ENCODE measurements at regions not wholly inside any gene's neighbourhood (a gene's known extent, or its start where the extent isn't known, plus 50 kb on each side); places are given as distances from the start of the nearest gene placed in this dataset.
"Not testable (repeated sequence)": the region's sequence is repeated elsewhere in the genome, so short reads cannot be mapped to it uniquely, and the experiment has no call there.

DNA sequence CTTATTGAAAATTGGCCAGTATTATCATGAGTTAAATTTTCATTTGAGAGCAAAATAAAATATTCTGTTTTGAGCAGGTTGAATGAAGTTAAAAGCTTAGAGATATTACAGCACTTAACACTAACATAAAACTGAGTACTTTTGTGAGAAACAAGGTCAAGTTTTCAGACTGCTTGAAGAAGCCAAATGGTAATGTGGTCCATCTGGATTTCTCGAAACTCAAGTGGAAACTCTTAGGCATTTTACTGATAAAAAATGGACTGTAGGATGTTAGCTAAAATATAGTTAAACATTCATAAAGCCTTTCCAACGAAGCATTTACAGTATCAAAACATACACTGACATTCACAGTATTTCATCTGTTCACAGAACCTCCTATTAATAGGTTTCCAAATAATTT lies 528.1 kb upstream of the SEMA3D start:
- no peak for DNase-seq (ENCODE audit: low spot score)

DNA sequence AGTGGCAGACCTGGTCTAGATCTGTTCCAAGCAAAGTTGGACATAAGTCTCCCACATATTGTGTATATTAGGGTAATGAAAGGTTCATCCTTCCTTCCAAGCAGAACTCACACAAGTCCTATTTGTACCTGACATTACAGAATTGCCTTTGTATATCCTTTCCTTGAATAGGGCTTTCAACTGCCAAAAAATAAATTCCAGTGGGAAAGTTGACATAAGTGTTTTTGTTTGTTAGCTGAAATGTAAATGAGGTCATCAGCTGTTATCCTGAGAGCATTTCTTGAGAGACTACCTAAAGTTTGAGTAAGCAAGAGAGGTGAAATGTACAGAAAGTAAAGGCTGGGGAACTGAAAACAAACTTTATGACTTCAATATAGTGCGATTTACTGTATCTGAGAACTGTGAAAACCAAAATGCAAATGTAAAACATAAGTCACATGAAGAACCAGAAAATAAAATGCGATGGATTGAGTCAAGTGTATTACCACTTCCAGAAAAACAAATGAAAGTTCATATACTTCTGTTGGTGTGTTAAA lies 527.3 kb upstream of the SEMA3D start:
- DNase-seq (ENCODE audit: low spot score) = no peak

DNA sequence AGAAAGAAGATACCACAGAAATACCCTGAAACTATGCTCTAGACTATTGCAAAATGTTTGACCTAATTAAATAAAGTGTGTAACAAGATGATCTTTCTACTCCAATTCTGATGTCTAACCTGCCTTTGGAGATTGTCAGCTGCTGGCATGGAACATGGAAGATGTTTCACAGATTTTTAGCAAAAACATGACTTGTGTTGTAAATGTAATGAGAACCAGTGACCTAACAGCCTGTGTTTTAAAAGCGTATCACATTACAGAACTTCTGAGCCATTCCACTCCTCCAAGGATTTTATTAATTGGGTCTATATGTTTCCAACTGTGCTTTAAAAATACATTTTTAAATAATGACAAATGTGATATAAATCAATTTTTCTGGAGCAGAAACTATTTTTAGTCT lies 526.3 kb upstream of the SEMA3D start:
- no peak for DNase-seq (ENCODE audit: low spot score)

DNA sequence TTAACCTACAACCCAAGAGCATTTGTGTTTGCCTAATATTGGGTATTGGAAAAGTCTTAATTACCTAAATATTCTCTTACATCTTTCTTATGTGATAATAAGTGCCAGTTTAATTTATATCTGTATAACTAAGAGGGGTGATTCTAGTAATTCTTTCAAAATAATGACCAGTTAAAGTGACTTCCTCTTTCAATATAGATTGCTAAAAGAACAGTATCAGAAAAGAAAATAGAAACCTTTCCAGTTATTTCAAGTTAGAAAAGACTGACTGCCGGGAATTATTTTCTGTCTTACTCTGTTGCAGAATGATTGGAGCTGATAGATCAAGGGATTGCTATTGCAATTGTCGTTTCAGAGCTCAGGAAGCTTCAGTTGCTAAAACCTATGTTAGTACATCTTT lies 525.0 kb upstream of the SEMA3D start:
- no peak for DNase-seq (ENCODE audit: low spot score)

DNA sequence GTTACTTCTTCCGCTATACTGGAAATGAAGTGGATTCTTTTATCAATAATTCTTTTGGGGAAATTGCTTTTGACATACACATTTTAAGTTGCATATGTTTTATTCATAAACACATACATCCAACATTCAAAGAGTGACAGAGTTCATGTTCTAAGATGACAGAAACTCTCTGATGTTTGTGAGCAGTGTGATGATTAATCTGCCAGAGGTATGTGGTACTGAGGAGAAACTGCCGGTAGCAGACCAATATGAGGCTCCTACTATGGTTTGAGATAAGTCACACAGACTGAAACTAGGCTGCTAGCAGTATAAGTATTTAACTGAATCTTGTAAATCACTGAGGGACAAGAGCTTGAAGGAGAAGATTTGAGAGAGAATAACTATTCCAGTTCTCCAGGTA lies 524.1 kb upstream of the SEMA3D start:
- no peak for DNase-seq (ENCODE audit: low spot score)

DNA sequence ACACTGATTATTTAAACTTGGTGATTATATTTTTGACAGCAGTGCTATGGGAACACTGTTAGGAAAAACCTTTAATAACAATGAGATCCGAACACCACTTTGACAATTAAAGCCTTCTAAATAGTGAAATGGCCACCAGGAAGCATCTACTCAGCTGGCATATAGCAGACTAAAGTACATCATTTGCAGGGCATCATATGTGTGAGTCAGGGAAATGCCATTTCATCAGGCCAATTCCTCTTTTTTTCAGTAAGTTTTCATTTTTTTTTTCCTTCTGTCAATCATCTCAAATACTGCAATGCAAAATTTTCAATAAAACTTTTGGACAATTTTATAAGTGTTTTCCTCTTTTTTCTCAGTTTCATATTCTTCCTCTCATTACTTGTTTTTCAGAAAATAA lies 521.4 kb upstream of the SEMA3D start:
- no peak for DNase-seq (ENCODE audit: low spot score)

DNA sequence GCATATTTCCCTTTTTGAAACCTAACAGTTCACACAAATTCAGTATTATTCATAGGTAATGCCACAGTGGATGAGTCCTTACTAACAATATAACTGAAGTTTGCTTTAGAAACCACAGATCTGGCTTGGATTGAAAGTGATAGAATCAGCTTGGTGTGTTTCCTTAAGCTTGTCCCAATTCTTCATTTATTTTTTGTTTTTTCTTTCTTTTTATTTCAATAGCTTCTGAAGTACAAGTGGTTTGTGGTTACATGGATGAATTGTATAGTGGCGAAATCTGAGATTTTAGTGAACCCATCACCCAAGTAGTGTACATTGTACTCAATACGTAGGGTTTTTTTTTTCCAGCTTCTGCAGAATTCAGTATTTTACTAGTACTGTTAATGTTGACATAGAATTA lies 518.2 kb upstream of the SEMA3D start:
- DNase-seq (ENCODE audit: low spot score) = no peak

DNA sequence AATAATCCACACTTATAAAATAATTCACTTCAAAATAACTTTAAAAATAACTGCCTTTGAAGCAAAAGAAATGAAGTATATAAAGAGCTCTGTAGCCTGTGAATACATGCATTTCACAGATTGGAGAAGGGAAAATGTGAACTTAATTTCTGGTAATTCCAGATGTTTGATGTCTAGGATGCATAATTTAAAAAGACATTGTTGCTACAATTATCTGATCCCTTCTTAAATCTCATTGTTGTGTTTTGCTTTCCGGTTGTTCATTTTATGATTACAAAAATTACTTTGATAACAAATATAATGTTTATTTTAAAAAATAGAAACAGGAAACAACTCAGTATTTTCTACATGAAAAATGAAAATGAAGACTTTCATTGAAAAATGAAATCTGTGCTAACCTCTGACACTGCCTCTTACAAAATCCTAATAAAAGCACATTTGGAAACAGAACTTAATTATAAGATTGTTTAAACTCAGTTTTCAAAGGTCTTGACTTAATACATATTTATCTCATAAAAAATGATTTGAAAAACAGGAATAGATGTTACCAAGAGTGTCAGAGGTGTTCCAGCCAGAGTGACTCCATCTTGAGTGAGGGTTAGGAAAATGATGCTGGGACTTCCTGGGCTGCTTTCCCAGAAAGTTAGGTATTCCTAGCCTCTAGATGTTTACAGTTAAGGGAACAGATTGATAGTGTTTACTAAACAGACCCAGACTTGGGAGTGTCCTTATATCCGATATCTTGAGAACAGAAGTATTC lies 516.6 kb upstream of the SEMA3D start:
- DNase-seq (ENCODE audit: low spot score) = no peak

DNA sequence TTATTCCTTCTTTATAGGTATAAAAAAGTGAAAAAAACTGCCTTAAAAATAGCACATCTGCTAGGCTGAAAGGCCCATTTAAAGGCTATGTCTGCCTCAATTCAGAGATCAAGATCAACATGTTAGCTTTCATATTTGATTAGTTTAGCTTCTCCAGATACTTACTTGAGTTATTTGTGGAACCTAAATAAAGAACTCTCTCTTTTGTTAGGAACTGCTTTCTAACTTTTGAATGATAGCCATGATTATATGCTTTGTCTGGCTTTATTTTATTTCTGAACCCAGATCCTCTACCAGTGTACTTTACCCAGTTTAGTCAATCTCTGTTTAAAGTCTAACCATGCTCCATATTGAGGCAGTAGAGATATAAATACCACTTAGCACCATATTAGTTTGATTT lies 515.5 kb upstream of the SEMA3D start:
- no peak for DNase-seq (ENCODE audit: low spot score)

DNA sequence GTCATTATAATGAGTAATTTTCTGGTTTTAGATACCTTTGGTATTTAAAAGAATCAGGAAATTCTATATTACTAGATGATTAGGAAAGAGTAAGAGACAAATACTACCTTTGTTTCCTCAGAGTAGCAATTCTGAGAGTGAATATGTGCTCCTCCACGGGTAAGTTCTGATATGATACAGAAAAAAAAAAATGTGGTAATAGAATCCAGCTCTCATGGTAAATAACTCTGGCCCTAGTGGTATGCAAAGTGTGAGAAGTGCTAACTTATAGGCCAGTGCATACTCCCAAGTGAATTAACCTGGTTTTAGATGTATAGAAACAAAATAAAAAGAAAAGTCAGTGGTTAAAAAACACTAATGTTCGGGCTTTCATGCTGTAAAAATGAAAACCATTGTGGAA lies 512.6 kb upstream of the SEMA3D start:
- DNase-seq (ENCODE audit: low spot score) = no peak

DNA sequence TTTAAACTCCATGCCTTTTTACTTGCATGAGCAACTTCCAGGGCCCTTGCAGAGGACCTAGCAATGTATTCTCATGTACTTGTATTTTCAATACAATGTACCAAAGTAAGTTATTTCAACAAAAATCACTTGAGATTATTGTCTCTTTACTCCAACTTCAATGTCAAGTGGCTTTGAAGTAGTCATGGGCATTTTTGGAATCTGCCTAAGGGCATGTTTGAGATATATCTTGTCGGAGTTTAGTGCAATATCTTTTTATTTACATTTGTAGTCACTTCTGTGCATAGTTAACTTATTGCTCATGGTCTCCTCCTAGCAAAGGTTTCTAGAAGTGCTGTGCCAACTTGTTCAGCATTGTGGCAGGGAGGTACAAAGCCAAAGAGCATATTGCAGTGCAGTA lies 508.7 kb upstream of the SEMA3D start:
- no peak for DNase-seq (ENCODE audit: low spot score)

DNA sequence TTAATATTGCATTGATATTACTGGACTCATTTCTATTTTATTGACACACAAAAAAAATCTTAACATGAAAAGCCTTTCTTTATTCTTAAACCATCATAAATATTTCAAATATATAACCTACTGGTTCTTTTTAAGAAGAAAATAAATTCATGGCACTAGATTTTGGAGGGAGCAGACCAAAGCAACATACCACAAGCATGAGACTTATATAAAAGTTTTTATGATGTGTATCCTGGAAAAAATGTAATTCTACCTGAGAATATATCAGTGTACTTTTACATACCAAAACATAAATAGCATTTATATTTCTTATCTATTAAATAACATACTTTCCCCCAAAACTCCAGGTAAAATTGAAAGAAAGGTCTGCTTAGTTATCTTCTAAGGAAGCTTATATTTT lies 508.2 kb upstream of the SEMA3D start:
- no peak for DNase-seq (ENCODE audit: low spot score)

DNA sequence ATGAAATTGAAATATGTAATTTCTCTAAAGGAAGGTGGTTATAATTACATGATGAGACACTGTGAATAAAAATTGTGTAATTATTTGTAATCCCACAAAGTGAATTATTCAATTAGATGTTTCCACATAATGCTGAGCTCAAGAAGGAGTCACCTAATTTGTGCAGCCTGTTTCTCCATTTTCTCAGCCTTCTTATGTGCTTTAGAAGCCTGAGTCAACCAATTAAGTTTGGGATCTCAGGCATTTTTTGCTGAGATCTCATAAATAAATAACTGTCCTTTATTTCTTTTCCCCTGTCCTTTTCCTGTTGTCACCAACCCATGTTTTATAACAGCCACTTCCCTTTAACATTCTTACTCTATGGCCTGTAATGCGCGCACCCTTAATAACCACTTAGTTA lies 506.5 kb upstream of the SEMA3D start:
- no peak for DNase-seq (ENCODE audit: low spot score)

DNA sequence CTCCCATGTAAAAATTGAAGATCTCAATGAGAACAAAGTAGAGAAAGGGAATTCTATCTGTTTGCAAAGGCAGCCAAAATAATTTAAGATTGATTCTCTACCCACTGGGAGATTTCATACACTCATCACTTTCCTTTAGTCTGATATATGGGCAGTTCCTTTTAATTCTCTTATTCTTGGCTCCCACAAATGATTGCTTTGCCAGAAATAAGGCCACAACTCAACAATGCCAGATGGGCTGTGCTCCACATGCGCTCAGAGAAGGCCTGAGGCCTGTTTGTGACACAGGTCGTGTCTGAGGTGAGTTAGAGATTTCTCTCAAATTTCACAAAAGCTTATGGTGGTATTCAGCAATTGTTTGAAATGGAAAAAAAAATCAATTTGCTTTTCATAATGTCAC lies 501.9 kb upstream of the SEMA3D start:
- DNase-seq (ENCODE audit: low spot score) = no peak

DNA sequence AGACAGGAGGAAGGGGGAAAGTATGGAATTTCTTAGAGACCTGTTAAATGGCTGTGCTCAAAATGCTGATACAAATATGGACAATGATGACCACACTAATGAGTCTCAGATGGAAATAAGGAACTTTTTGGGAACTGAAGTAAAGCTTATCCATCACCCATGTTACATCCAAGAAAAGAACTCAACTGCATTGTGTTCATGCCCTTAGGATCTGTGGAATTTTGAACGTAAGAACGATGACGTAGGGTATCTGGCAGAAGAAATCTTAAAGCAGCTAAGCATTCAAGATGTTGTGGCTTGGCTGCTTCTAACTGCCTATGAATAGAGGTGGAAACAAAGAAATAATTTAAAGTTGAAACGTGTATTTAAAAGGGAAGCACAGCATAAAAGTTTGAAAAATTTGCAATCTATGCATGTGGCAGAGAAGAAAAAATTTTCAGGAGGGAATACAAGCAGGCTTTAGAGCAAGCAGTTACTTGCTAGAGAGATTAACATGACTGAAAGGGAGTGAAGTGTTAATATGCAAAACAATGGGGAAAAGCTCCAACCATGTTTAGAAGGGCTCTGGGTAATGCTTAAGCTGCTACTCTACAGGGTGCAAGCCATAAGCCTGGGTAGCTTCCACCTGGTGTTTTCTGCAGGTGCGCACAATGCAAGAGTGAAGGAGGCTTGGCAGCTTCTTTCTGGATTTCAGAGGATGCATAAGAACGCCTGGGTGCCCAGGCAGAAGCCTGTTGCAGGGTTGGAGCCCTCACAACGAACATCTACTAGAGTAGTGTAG lies 499.7 kb upstream of the SEMA3D start:
- DNase-seq (ENCODE audit: low spot score) = no peak

DNA sequence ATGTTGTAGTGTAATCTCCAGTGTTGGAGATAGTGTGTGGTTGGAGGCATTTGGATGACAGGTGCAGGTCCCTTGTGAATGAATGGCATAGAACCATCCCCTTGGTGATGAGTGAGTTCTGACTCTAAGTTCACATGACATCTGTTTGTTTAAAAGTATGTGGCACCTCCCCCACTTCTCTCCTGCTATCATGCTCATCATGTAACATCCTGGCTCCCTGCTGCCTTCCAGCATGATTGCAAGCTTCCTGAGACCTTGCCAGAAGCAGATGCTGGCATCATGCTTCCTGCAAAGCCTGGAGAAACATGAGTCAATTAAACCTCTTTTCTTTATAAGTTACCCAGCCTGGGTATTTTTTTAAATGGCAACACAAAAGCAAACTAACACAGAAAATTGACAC lies 499.0 kb upstream of the SEMA3D start:
- no peak for DNase-seq (ENCODE audit: low spot score)

DNA sequence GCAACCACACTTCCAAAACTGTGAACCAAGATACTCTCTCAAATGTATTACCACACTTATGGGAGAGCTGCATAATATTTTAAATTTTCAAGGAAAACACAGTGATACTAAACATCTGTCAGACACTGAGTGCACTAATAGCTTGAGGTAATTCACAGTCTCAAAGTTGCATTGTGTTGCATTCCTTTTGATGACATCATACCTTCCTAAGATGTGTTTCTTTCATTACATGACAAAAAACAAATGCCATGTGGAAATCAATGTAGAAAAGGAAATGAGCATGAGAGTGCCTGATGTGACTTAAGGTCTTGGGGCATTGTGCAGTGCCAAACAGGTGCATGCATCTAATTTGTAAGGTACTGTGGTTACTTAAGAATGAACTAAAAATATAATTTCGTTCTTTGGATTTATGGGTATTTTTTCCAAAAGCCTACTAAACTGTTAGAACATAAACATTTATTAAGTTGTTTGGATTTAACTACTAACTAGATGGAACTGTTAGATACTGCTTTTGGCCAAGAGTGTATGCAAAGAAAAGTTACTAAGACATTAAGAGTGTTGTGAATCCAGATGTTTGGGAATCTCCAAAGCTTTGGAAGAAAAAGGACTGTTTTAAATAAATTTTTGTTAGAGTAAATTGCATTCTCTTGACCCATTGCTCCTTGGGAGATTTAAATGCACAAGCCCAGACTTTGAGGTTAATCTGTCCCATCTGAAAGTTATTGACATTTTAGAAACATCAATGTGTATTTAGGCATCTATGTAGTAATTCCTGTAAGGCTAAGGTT lies 496.2 kb upstream of the SEMA3D start:
- no peak for DNase-seq (ENCODE audit: low spot score)

DNA sequence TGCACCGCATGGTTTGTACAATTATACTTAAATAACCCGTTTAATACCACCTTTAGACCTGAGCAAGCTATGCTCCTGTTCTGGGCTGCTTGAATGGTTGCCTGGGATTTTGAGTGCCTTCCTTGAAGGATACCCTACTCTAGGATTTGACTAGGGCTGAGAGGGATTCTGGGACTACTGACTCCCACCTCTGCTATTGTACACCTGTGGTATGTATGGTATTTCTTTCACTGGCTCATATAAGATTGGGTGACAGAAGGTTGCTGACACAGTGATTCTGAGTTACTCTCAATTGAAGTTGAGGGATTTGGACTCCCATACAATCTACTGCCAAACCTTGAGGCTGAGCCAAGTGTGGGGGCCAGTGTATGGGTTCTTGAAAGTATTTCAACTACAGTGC lies 494.4 kb upstream of the SEMA3D start:
- DNase-seq (ENCODE audit: low spot score) = peak; percentile 31

DNA sequence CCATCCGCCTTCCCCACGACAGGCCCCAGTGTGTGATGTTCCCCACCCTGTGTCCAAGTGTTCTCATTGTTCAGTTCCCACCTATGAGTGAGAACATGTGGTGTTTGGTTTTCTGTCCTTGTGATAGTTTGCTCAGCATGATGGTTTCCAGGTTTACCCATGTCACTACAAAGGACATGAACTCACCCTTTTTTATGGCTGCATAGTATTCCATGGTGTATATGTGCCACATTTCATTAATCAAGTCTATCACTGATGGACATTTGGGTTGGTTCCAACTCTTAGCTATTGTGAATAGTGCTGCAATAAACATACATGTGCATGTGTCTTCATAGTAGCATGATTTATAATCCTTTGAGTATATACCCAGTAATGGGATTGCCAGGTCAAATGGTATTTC lies 488.2 kb upstream of the SEMA3D start:
- DNase-seq (ENCODE audit: low spot score) = not testable (repeated sequence)

DNA sequence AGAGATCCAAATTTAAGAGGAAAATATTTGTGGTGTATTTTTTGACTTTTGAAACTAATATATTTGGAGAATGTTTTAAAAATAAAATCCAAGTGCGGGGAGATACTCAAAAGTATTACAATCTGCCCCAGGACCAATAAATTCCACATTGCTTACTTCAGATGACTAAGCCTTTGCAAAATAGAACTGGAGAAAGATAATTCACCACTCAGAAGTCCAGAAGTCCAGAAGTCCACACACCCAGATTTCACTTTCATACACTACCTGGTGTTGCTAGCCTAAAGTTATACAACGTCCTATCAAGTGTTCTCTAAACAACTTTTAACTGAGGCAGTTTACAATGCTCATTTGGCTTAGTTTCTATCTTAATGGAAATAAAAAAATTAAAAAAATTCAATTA lies 487.0 kb upstream of the SEMA3D start:
- DNase-seq (ENCODE audit: low spot score) = no peak

DNA sequence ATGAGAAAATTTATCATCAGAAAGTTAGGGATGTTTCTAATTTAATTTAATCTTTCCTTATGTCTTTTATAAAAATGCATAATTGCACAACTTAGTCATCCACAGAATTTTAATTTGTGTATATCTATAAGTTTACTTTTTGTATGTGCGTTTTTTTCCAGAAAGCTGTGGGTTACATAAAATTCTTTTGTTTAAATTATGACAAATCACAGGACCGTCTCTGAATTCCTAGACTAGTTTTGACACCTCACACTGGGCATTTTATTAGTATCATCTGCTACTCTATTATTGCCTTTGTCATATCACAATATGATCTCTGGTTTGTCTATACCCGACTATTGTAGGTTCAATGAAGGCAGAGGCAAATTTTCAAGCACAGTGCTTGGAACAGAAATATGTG lies 482.4 kb upstream of the SEMA3D start:
- DNase-seq (ENCODE audit: low spot score) = no peak

DNA sequence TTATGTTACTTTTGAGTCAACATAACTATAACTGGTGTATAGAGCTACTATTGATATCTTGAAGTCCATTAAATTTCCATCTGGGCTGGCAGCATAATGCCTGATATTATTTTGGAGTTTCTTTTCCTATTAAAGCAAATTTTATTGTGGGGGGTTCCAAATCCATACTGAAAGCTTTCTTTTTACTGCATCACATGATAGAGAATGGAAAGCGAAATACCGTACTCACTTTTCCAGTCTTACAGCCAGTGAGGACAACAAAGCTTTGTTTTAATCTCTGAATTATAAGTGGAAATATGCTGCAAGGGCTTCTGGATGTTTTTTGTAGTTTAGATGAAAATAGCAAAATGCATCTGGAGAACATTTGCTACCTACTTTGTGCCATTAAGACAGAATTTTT lies 477.5 kb upstream of the SEMA3D start:
- no peak for DNase-seq (ENCODE audit: low spot score)

DNA sequence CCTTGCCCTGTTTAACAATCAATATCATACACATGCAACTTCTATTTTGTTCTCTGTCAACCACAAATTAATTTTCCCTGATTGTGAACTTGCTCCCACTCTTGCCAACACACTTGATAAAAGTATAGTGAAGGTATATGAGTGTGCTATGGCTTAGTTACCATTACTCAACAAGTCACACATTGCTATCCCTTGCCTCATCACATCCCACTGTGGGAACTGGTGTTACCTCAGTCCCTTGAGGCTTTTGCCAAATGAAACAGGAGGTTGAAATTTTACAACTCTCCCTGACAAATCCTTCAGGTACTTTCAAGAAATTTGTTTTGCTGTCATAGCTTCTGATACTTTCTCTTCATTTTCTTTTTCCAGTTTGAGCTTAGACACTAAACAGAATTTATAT lies 472.5 kb upstream of the SEMA3D start:
- DNase-seq (ENCODE audit: low spot score) = no peak
